ENCODE measurements at regions not wholly inside any gene's neighbourhood (a gene's known extent, or its start where the extent isn't known, plus 50 kb on each side); places are given as distances from the start of the nearest gene placed in this dataset.

DNA sequence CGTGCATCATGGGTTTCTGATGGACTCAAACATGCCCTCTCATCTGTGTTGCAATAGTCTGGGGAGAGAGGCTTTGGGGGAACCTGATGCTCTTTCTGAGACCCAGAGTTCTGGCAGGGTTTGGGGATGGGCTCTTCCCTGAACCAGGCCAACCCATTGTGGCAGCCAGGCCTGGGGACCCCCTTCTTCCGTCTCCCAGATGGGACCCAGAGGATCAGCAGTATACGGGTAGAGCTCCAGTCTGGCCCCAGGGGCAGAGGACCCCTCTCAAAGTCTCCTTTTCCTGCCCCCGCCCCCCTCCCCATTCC, 333.7 kb downstream of the DYSF start:
- no peak for DNase-seq

DNA sequence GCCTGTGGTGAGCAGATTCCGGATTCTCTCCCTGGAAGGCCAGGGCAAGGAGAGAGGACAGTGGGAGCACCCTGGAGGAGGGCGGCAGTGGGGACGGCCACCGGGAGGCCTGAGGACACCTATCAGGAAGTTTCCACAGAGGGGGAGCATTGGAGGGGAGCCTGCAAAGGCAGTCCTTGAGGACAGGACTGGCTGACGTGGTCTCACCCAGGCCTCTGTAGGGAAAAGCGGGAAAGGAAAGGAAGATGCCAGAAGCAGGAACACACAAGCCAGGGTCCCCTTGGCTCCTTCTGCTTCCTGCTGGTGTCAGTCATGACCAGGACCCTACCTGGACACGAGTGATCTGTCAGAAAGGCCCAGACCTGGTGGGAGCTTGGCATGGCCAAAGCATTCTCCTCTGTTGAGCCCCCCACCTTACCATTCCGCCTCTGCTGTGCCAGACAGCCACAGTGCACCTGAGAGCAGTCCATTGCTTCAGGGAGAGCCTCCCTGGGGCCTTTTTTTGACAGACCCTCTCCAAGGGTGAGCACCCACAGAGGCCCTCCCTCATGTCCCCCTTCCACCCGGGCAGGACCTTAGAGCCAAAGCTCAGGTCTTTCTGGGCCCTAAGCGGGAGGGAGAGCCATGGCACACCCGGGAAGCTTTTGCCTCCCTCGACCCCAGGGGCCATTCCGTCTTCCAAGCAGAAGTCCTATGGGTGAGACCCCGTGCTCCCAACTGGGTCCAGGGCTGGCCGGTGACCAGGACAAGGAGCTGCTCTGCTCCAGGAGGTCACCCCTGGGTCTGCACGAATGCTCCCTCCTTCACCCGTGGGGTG, 333.1 kb downstream of the DYSF start:
- no peak for DNase-seq

DNA sequence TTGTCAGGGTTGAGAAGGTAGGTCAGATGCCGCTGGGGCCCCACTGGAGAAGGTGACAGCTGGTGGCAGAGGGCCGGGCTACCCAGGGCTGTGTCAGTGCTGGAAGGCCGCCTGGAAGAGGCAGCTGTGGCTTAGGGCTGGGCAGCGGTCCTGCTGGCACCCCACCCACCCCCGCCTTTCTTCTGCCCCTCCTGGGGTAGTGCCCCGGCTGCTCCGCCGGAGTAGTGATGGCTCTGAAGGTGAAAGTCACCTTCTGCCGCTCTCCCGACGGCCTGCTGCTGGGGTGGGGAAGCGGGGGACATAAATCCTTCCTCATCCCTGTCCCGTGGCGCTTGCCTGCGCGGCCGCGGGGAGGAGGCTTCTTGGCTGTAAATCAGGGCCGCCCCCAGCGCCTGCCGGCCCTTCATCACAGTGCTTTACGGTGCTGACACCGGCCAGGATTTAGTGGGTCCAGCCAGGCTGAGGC, 332.2 kb downstream of the DYSF start:
- DNase-seq, result no peak

- DNase-seq, result peak; percentile 23
These were observed 331.6 kb downstream of the DYSF start for GRCh38 chr2:71784734-71785511.

GRCh38 chr2:71783815-71784214, 330.5 kb downstream of the DYSF start:
- DNase-seq, result no peak

DNA sequence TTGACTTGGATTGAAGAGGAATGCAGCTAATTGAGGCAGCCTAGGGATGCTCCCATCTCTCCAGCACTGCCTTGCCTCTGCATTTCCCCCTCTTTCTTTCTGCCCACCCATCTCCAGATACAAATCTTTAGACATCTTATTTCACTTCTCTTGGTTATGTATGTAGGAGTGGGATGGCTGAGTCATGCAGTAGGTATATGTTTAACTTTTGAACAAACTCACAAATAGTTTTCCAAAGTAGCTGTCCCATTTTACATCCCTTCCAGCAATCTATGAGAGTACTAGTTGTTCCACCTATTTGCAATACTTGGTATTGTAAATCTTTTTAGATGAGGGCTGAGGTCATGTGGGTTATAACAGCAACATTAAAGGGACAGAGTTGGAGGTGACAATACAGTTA, 329.9 kb downstream of the DYSF start:
- no peak for DNase-seq

DNA sequence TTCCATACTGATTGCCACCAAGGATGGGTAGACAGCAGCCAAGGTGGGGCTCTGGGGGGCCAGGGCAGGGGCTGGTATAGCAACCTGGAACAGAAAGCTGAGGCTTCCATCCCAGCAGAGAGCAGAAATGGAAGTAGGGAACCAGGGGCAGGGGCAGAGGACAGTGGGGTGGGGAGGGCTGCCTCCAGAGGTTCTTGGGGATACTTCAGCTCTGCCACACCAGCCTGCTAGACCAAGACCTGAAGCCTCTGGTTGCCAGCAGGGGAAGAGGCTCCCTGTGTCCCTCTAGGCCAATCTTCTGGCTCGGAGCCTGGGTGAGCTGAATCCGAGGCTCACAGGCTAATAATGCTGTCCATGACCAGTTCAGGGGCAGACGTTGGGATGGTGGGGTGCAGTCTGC, 329.0 kb downstream of the DYSF start:
- DNase-seq, result no peak

DNA sequence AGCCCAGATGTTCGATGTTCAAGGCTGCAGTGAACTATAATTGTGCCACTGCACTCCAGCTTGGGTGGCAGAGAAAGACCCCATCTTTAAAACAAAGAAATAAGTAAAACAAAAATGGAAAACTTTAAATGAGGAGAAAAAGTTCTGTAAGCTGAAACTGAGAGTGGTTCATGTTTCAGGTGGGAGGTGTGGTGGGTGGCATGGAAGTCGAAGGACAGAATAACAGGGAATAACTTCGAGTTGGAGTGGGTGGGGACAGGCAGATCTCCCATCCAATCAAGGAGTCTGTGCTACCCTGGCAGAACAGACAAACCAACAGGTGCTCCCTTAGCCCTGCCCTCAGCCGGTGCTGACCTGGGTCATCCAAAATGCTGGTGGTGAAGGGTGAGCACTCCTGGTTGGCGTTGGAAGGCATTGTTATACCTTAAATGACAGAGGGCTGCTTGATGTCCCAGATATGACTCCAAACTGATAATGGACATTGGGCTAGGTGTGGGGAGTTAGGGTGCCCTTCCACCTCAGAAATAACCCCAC, 328.4 kb downstream of the DYSF start:
- no peak for DNase-seq

GRCh38 chr2:71780162-71780561, 326.8 kb downstream of the DYSF start:
- no peak for DNase-seq

DNA sequence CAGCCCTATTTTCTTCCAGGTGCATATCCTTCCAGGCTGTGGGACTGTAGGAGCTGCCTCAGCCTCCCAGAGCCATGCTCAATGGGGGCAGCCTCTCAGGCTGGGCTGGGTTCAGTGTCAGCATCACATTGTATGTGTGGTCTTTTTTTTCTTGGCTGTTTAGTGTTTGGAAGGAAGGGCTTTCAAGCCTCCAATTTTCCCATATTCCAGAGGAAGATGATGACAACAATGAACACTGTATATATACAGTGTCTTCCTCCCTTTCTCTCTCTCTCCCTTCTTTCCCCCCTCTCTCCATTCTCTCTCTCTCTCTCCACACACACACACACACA, 326.4 kb downstream of the DYSF start:
- no peak for DNase-seq

GRCh38 chr2:71778936-71779773, 325.8 kb downstream of the DYSF start:
- DNase-seq, result peak; percentile 23

DNA sequence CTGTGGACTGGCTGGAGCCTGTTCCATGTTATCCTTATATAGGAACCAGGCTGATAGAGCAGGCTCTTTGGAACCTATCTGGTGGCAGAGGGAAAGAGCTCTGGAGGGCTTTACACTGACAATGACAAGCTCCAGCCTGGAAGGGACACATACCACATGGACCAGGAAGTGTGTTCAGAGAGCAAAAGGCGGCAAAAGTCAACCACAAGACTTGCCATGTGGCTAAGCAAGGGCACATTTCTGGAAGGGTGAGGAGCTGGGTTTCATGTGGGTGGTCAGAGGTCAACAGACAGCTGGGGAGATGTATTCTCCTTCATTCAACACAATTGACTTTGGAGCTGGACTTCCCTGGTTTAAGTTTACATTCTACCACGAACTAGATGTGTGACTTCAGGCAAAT, 325.2 kb downstream of the DYSF start:
- DNase-seq, result no peak

GRCh38 chr2:71777946-71778345, 324.6 kb downstream of the DYSF start:
- DNase-seq, result no peak

- no peak for DNase-seq
These were observed 322.9 kb downstream of the DYSF start for GRCh38 chr2:71776227-71776626.

GRCh38 chr2:71773218-71773617, 319.9 kb downstream of the DYSF start:
- DNase-seq, result no peak

GRCh38 chr2:71772510-71773172, 319.3 kb downstream of the DYSF start:
- no peak for DNase-seq

DNA sequence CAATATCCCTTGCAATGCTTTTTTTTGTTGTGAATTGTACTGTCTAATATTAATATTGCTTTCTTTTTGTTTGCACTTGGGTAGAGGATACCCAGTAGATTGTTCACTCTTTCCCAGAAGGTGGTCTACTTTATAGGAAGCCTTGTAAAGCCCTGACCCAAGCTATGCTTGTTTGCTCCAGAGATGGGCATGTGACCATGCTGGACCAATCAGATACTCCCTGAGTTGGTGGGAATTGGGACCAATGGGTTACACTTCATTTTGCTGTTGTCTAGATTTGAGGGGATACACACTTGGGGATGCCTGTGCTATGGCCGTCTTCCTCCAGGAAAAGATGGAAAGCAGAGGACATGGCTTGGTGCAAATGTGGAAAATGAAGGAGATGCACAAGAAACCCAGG, 314.3 kb downstream of the DYSF start:
- no peak for DNase-seq

DNA sequence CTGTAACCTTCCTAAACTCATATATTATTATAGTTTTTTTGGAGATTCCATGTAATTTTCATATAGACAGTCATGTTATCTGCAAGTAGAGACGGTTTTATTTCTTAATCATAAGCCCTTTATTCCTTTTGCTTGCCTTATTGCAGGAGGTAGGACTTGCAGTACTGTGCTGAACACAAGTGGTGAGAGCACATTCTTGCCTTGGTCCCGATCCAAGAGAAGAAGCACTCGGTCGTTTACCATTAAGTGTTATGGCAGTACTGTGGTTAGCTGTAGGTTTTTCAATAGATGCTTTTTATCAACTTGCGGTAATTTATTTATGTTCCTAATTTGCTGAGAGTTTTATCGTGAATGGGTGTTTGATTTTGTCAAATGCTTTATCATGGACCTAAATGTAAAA, 305.7 kb downstream of the DYSF start:
- DNase-seq, result no peak

GRCh38 chr2:71757351-71757750, 304.0 kb downstream of the DYSF start:
- no peak for DNase-seq

- DNase-seq, result peak; percentile 62
These were observed 303.0 kb downstream of the DYSF start for GRCh38 chr2:71756280-71756906.

GRCh38 chr2:71751590-71751989, 298.2 kb downstream of the DYSF start:
- DNase-seq, result no peak

DNA sequence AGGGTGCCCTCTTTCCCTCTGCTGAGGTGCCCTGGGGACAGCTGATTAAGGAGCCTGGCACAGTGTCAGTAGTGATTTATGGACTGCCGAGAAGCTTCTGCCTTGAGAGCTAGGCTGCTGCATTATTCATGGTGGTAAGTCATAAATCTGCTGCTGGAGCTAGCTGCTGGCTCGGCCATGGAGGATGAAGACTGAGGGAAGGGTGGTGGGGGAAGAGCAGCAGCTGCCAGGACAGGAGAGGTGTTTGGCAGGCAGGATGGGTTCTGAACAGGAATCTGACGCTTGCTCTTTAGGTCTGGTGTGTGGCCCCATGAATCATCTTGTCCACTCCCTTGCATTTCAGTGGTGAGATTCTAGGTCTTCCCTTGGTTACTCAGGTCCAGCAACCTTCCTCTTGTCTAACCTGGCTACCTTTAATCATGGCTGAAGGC, 296.3 kb downstream of the DYSF start:
- no peak for DNase-seq
